Chondrocyte (in vitro differentiated cells): ENCODE measurements at regions not wholly inside any gene's neighbourhood (a gene's known extent, or its start where the extent isn't known, plus 50 kb on each side); places are given as distances from the start of the nearest gene placed in this dataset.

Experiments used
- DNase-seq: peaks from one replicate; pipeline ENCODE4 v3.0.0; 2021; ENCODE audit warnings: mixed read lengths, low spot score
- H3K27ac Mint-ChIP-seq: one replicate; pipeline ENCODE4 v1.8.0; 2021; ENCODE audit warnings: mild to moderate bottlenecking, moderate library complexity, mixed read lengths; ENCODE audit not compliant: unreplicated experiment
- H3K27me3 Mint-ChIP-seq: 2 replicates; pipeline ENCODE4 v1.8.0; 2021; ENCODE audit warnings: low read depth, mixed read lengths
- H3K36me3 Mint-ChIP-seq: 2 replicates; pipeline ENCODE4 v1.8.0; 2021; ENCODE audit warnings: low read depth, mixed read lengths
- H3K4me1 Mint-ChIP-seq: 2 replicates; pipeline ENCODE4 v1.8.0; 2021; ENCODE audit warnings: low read depth, mild to moderate bottlenecking, mixed read lengths
- H3K4me3 Mint-ChIP-seq: one replicate; pipeline ENCODE4 v1.8.0; 2021; ENCODE audit warnings: mild to moderate bottlenecking, moderate library complexity, mixed read lengths; ENCODE audit not compliant: unreplicated experiment
- H3K9me3 Mint-ChIP-seq: 2 replicates; pipeline ENCODE4 v1.8.0; 2021; ENCODE audit warnings: low read depth, mixed read lengths
- TF ChIP-seq, protein P1 (sequence below): fragments of 200-600 bp; sonication (generic); IDR thresholded peaks from 2 replicates; pipeline ENCODE4 v1.5.0; 2021; ENCODE audit warnings: antibody characterized with exemption, mild to moderate bottlenecking, moderate library complexity

DNA sequence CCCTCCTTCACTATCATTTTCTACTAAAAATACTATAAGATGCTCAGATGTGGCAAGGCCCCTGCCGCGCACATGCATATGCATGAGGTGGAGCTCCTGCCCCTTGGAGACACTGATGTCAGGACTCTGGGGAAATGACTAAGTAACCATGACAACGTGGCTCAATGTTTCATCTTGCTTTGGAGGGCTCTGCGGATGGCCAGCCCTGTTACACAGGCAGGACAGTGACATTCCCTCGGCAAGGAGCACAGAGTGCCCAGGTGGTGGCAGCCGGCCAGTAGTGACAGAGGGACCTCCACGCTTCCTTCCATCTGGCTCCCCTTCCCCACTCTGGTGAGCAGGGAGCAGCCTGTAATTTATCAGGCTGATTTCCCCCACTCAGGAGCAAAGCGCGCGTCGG is 364.1 kb downstream of the SS18 start:
- no peak for DNase-seq
- Mint-ChIP-seq H3K27me3 (no peaks in the 10 kb centered on the region), H3K27ac (no peak overlapping the region)

DNA sequence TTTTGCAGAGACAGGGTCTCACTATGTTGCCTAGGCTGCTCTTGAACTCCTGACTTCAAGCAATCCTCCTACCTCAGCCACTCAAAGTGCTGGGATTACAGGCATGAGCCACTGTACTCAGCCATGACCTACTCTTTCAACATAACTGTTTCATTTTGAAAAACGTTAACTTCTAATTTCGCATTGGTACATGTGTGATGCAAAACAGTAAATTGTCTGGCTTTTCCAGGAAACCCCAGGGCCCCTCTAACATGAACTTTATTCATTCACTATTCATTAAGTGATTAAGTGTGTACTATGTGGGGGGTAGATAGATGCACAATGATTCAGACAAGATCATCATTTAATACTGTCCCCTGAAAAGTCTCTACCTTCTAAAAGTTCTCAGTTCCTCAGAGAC is 364.9 kb downstream of the SS18 start:
- Mint-ChIP-seq H3K9me3 (peaks cover 10% of the 10 kb centered on the region), H3K36me3 (peaks cover 2% of the 10 kb centered on the region), H3K4me1 (peaks cover 11% of the 10 kb centered on the region), H3K27ac (no peak overlapping the region), H3K27me3 (no peaks in the 10 kb centered on the region), H3K4me3 (no peak overlapping the region)
- TF ChIP-seq, protein P1, sequence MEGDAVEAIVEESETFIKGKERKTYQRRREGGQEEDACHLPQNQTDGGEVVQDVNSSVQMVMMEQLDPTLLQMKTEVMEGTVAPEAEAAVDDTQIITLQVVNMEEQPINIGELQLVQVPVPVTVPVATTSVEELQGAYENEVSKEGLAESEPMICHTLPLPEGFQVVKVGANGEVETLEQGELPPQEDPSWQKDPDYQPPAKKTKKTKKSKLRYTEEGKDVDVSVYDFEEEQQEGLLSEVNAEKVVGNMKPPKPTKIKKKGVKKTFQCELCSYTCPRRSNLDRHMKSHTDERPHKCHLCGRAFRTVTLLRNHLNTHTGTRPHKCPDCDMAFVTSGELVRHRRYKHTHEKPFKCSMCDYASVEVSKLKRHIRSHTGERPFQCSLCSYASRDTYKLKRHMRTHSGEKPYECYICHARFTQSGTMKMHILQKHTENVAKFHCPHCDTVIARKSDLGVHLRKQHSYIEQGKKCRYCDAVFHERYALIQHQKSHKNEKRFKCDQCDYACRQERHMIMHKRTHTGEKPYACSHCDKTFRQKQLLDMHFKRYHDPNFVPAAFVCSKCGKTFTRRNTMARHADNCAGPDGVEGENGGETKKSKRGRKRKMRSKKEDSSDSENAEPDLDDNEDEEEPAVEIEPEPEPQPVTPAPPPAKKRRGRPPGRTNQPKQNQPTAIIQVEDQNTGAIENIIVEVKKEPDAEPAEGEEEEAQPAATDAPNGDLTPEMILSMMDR, result no peak
- DNase-seq, result no peak

More for the DNA sequence above, 364.1 kb downstream of the SS18 start:
- Mint-ChIP-seq H3K36me3 (no peaks in the 10 kb centered on the region), H3K4me3 (no peak overlapping the region), H3K9me3 (peaks cover 11% of the 10 kb centered on the region), H3K4me1 (peaks cover 11% of the 10 kb centered on the region)
- TF ChIP-seq, protein P1, result no peak

- H3K4me3 Mint-ChIP-seq, result no peak overlapping the region
- peaks cover 2% of the 10 kb centered on the region for H3K36me3 Mint-ChIP-seq
- no peak overlapping the region for H3K27ac Mint-ChIP-seq
- no peak for DNase-seq
- no peaks in the 10 kb centered on the region for H3K27me3 Mint-ChIP-seq
- TF ChIP-seq, protein P1, result no peak
- H3K9me3 Mint-ChIP-seq, result peaks cover 6% of the 10 kb centered on the region
- H3K4me1 Mint-ChIP-seq, result peaks cover 11% of the 10 kb centered on the region
These were observed 365.4 kb downstream of the SS18 start for GRCh38 chr18:25724997-25725396.

DNA sequence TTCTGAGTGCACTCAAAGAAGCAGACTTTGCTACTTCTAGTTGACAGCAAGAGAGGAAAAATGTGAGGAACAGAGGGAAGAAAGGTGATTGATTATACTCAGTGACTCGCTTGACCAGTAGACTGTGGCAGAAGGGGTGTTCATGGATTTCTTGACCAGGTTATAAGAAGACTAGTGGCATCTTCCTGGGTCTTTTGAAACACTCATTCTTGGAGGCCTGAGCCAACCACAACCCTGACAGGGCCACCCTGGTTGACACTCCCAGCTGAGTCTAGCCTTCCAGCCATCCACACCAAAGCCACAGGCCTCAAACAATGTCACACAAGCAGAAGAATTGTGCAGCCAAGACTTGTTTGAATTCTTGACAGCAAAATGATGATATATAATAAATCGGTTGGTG is 366.3 kb downstream of the SS18 start:
- Mint-ChIP-seq H3K36me3 (peaks cover 2% of the 10 kb centered on the region), H3K27ac (no peak overlapping the region), H3K4me1 (peaks cover 11% of the 10 kb centered on the region), H3K27me3 (no peaks in the 10 kb centered on the region), H3K4me3 (no peak overlapping the region), H3K9me3 (peaks cover 10% of the 10 kb centered on the region)
- TF ChIP-seq, protein P1, result no peak
- DNase-seq, result no peak

- TF ChIP-seq, protein P1, result no peak
- Mint-ChIP-seq H3K27me3 (no peaks in the 10 kb centered on the region), H3K9me3 (peaks cover 21% of the 10 kb centered on the region), H3K4me1 (no peaks in the 10 kb centered on the region), H3K27ac (no peak overlapping the region), H3K4me3 (no peak overlapping the region), H3K36me3 (peaks cover 4% of the 10 kb centered on the region)
- no peak for DNase-seq
These were observed 361.1 kb upstream of the ZNF521 start for GRCh38 chr18:25713103-25713502.
